H1 (cell line): ENCODE measurements at regions not wholly inside any gene's neighbourhood (a gene's known extent, or its start where the extent isn't known, plus 50 kb on each side); places are given as distances from the start of the nearest gene placed in this dataset.

Experiments used
- CTCF ChIA-PET: fragments of 300-600 bp; sonication (Branson Sonifier 250); formaldehyde crosslinking; loops from one replicate; lab custom pipeline; 2021; ENCODE audit not compliant: partially characterized antibody; lab: Charles Lee
- POLR2A ChIA-PET: fragments of 300-600 bp; sonication (Branson Sonifier 250); formaldehyde crosslinking; loops from one replicate; lab custom pipeline; 2021; ENCODE audit warnings: inconsistent platforms; ENCODE audit not compliant: partially characterized antibody; lab: Charles Lee
- DNase-seq, 2 experiments: peaks; one replicate each; pipeline versions ENCODE4 v3.0.0 to v3.0.0-alpha.2; 2010 to 2022; ENCODE audit warnings: low spot score in 2 of 2, low read depth in 1 of 2, mixed read lengths in 1 of 2
- FAIRE-seq: peaks from 2 replicates; lab custom pipeline; 2011; peaks lifted over from hg19 to GRCh38; lab: Jason Lieb, UNC
- H2AFZ ChIP-seq: 2 replicates; pipeline ENCODE4 v1.8.1; 2012; ENCODE audit warnings: low read length, inconsistent platforms
- H2AK5ac ChIP-seq: 2 replicates; pipeline ENCODE4 v1.6.1; 2013; ENCODE audit warnings: low read depth, low read length
- H2BK120ac ChIP-seq: replicated peaks from 2 replicates; pipeline ENCODE3; 2013; ENCODE audit warnings: low read depth, low read length, inconsistent platforms
- H2BK12ac ChIP-seq: 2 replicates; pipeline ENCODE4 v1.6.1; 2013; ENCODE audit warnings: low read depth, low read length
- H2BK15ac ChIP-seq: 2 replicates; pipeline ENCODE4 v1.6.1; 2013; ENCODE audit warnings: low read length
- H2BK20ac ChIP-seq: 2 replicates; pipeline ENCODE4 v1.6.1; 2013; ENCODE audit warnings: low read length
- H2BK5ac ChIP-seq: 2 replicates; pipeline ENCODE4 v1.6.1; 2013; ENCODE audit warnings: low read depth, low read length
- H3K14ac ChIP-seq: 2 replicates; pipeline ENCODE4 v1.6.1; 2013; ENCODE audit warnings: inconsistent platforms; ENCODE audit not compliant: insufficient read length
- H3K18ac ChIP-seq: 2 replicates; pipeline ENCODE4 v1.6.1; 2013; ENCODE audit warnings: low read length; ENCODE audit errors: extremely low read depth
- H3K23ac ChIP-seq: 2 replicates; pipeline ENCODE4 v1.6.1; 2013; ENCODE audit warnings: inconsistent platforms; ENCODE audit not compliant: insufficient read length
- H3K23me2 ChIP-seq: 2 replicates; pipeline ENCODE4 v1.6.1; 2013; ENCODE audit warnings: low read depth, low read length
- H3K27ac ChIP-seq: 2 replicates; pipeline ENCODE4 v1.6.1; 2011; ENCODE audit warnings: low read depth, low read length, inconsistent platforms
- H3K27me3 ChIP-seq, 4 experiments: replicated peaks in 1 of 4; 1 replicate in 1 of 4; 2 replicates in 3 of 4; pipeline versions ENCODE4 v1.6.1 to v1.8.1; 2011 to 2013; ENCODE audit warnings: low read length in 3 of 4, mild to moderate bottlenecking in 3 of 4, inconsistent platforms in 2 of 4, mixed read lengths in 2 of 4, moderate library complexity in 1 of 4; ENCODE audit not compliant: control insufficient read depth in 3 of 4, insufficient read depth in 3 of 4; ENCODE audit errors: extremely low read depth in 1 of 4
- H3K36me3 ChIP-seq, 4 experiments: 2 replicates each; pipeline versions ENCODE4 v1.6.1 to v1.8.1; 2011 to 2013; ENCODE audit warnings: mild to moderate bottlenecking in 4 of 4, low read length in 3 of 4, moderate library complexity in 2 of 4, control low read depth in 1 of 4, inconsistent platforms in 1 of 4; ENCODE audit not compliant: insufficient read depth in 4 of 4, control insufficient read depth in 2 of 4
- H3K4ac ChIP-seq: replicated peaks from 2 replicates; pipeline ENCODE3; 2013; ENCODE audit warnings: low read length, low read depth, mixed read lengths, inconsistent platforms; ENCODE audit not compliant: insufficient read length
- H3K4me1 ChIP-seq, 4 experiments: replicated peaks in 1 of 4; 1 replicate in 1 of 4; 2 replicates in 3 of 4; pipeline versions ENCODE4 v1.6.1 to v1.8.1; 2011 to 2013; ENCODE audit warnings: low read length in 3 of 4, inconsistent platforms in 2 of 4, mixed read lengths in 1 of 4; ENCODE audit not compliant: insufficient read depth in 4 of 4, control insufficient read depth in 3 of 4
- H3K4me2 ChIP-seq, 2 experiments: 2 replicates each; pipeline versions ENCODE4 v1.6.1 to v1.8.1; 2011 to 2013; ENCODE audit warnings: low read depth in 2 of 2, low read length in 2 of 2, control low read depth in 1 of 2, inconsistent platforms in 1 of 2, mild to moderate bottlenecking in 1 of 2; ENCODE audit not compliant: insufficient read depth in 1 of 2
- H3K4me3 ChIP-seq, 4 experiments: fragments of 200-600, 300-600 bp in 1 of 4; sonication (generic), shearing (Covaris generic), sonication (Bioruptor Twin) in 1 of 4; 2 replicates each; pipeline versions ENCODE4 v1.5.1 to v1.8.1; 2011 to 2016; ENCODE audit warnings: low read length in 4 of 4, low read depth in 3 of 4, control low read depth in 2 of 4, inconsistent platforms in 2 of 4, mild to moderate bottlenecking in 2 of 4, mixed read lengths in 1 of 4, moderate library complexity in 1 of 4; ENCODE audit not compliant: insufficient read depth in 2 of 4; ENCODE audit errors: extremely low read depth in 1 of 4
- H3K56ac ChIP-seq: replicated peaks from 2 replicates; pipeline ENCODE3; 2013; ENCODE audit warnings: low read depth, mild to moderate bottlenecking, mixed read lengths, low read length, inconsistent platforms; ENCODE audit not compliant: insufficient read length
- H3K79me1 ChIP-seq: 2 replicates; pipeline ENCODE4 v1.6.1; 2013; ENCODE audit warnings: low read depth, low read length, control low read depth
- H3K79me2 ChIP-seq, 2 experiments: 2 replicates each; pipeline versions ENCODE4 v1.6.1 to v1.8.1; 2012 to 2013; ENCODE audit warnings: low read length in 2 of 2, mild to moderate bottlenecking in 2 of 2, inconsistent platforms in 1 of 2; ENCODE audit not compliant: insufficient read depth in 2 of 2, control insufficient read depth in 1 of 2
- H3K9ac ChIP-seq, 4 experiments: replicated peaks in 1 of 4; 1 replicate in 1 of 4; 2 replicates in 3 of 4; pipeline versions ENCODE4 v1.6.1 to v1.8.1; 2011 to 2013; ENCODE audit warnings: low read depth in 3 of 4, low read length in 3 of 4, control low read depth in 2 of 4, mild to moderate bottlenecking in 2 of 4, moderate library complexity in 2 of 4, inconsistent platforms in 1 of 4; ENCODE audit errors: extremely low read depth in 1 of 4
- H3K9me3 ChIP-seq, 2 experiments: 2 replicates each; pipeline versions ENCODE4 v1.6.1 to v1.8.1; 2012 to 2013; ENCODE audit warnings: mild to moderate bottlenecking in 2 of 2, moderate library complexity in 2 of 2, control low read depth in 1 of 2, inconsistent platforms in 1 of 2, low read depth in 1 of 2, low read length in 1 of 2, mixed read lengths in 1 of 2; ENCODE audit not compliant: insufficient read depth in 2 of 2
- H4K20me1 ChIP-seq, 2 experiments: replicated peaks in 1 of 2; 2 replicates each; pipeline versions ENCODE3 to v1.8.1; 2011 to 2013; ENCODE audit warnings: inconsistent platforms in 2 of 2, low read length in 2 of 2, mild to moderate bottlenecking in 1 of 2; ENCODE audit not compliant: insufficient read depth in 2 of 2, control insufficient read depth in 1 of 2
- H4K5ac ChIP-seq: 2 replicates; pipeline ENCODE4 v1.6.1; 2013; ENCODE audit warnings: low read length, low read depth, mixed read lengths, inconsistent platforms; ENCODE audit not compliant: insufficient read length
- H4K8ac ChIP-seq: 2 replicates; pipeline ENCODE4 v1.8.0; 2013; ENCODE audit warnings: mild to moderate bottlenecking, moderate library complexity, low read length, inconsistent platforms; ENCODE audit not compliant: insufficient read depth; ENCODE audit errors: extremely low read depth
- H4K91ac ChIP-seq: replicated peaks from 2 replicates; pipeline ENCODE3; 2013; ENCODE audit warnings: low read length, mixed read lengths, inconsistent platforms; ENCODE audit not compliant: insufficient read length
- ATF2 ChIP-seq: IDR thresholded peaks from 2 replicates; pipeline ENCODE4 v1.6.1; 2012; ENCODE audit warnings: low read length, inconsistent platforms
- BACH1 ChIP-seq: IDR thresholded peaks from 2 replicates; pipeline ENCODE4 v1.6.1; 2012; ENCODE audit warnings: low read length, improper control_type of control experiment
- BRCA1 ChIP-seq: IDR thresholded peaks from 2 replicates; pipeline ENCODE4 v1.6.1; 2012; ENCODE audit warnings: low read depth, low read length, improper control_type of control experiment
- FOSL1 ChIP-seq: IDR thresholded peaks from 2 replicates; pipeline ENCODE4 v1.6.1; 2011; ENCODE audit warnings: mild to moderate bottlenecking, low read depth, low read length, moderate library complexity; ENCODE audit not compliant: insufficient read depth
- JUN ChIP-seq: IDR thresholded peaks from 2 replicates; pipeline ENCODE4 v1.6.1; 2011; ENCODE audit warnings: low read depth, mild to moderate bottlenecking, improper control_type of control experiment, low read length
- KDM4A ChIP-seq: IDR thresholded peaks from one replicate; pipeline ENCODE4 v1.7.1; 2012; ENCODE audit warnings: low read depth, mild to moderate bottlenecking, moderate library complexity, low read length, inconsistent platforms; ENCODE audit not compliant: severe bottlenecking
- NANOG ChIP-seq: IDR thresholded peaks from 2 replicates; pipeline ENCODE4 v1.6.1; 2011; ENCODE audit warnings: low read length, low read depth, mild to moderate bottlenecking, inconsistent platforms; ENCODE audit not compliant: insufficient read depth, poor library complexity, severe bottlenecking
- RAD21 ChIP-seq, 2 experiments: IDR thresholded peaks in 1 of 2; conservative IDR thresholded peaks in 1 of 2; 2 replicates each; pipeline ENCODE4 v1.6.1; 2011; ENCODE audit warnings: low read depth in 2 of 2, low read length in 2 of 2, improper control_type of control experiment in 1 of 2, inconsistent platforms in 1 of 2, mild to moderate bottlenecking in 1 of 2, moderate library complexity in 1 of 2
- WGBS, 2 experiments: shearing (Covaris generic) in 1 of 2; methylation state at CpG; one replicate each; pipeline versions ENCODE4 v1.1.6 to v1.1.7; 2013 to 2015; ENCODE audit warnings: low lambda C conversion rate in 2 of 2, mixed read lengths in 2 of 2, inconsistent platforms in 1 of 2, low coverage in 1 of 2, missing lambda C conversion rate in 1 of 2; ENCODE audit not compliant: insufficient replicate concordance in 2 of 2, insufficient coverage in 1 of 2, insufficient read length in 1 of 2; ENCODE audit errors: extremely low coverage in 1 of 2, missing lambda C conversion rate in 1 of 2; 5-methylcytosine and 5-hydroxymethylcytosine counted together

GRCh38 chr10:10850214-10850613 is 167.5 kb upstream of the CELF2 start:
- Histone ChIP-seq H3K9me3 (no peaks in the 10 kb centered on the region), H3K79me2 (no peaks in the 10 kb centered on the region), H3K14ac (no peak overlapping the region), H3K79me1 (no peaks in the 10 kb centered on the region), H3K27ac (no peak overlapping the region), H3K27me3 (0 out of 7 replicates have a peak, but pooled peaks cover 0 to 2% (median 0%) of the 10 kb centered on the region in 4 experiments), H3K4ac (no peak overlapping the region), H3K4me2 (no peak overlapping the region), H4K91ac (no peak overlapping the region), H3K4me1 (no peaks in the 10 kb centered on the region), H3K4me3 (no peak overlapping the region), H2BK120ac (no peak overlapping the region), H2BK5ac (no peak overlapping the region), H3K23ac (no peak overlapping the region), H2AFZ (no peak overlapping the region), H3K36me3 (no peaks in the 10 kb centered on the region), H4K5ac (no peak overlapping the region), H2BK12ac (no peak overlapping the region), H3K9ac (no peak overlapping the region), H4K8ac (no peak overlapping the region), H3K56ac (no peak overlapping the region), H3K23me2 (no peaks in the 10 kb centered on the region), H3K18ac (no peak overlapping the region), H4K20me1 (no peaks in the 10 kb centered on the region), H2AK5ac (no peak overlapping the region), H2BK20ac (no peak overlapping the region), H2BK15ac (no peak overlapping the region)
- ChIA-PET CTCF (interaction anchor here (0.6 to 0.7 kb wide), 2 partner anchors 154 to 436 kb away, joined by 4 to 5 read pairs; no protein-coding TSS in a partner anchor), POLR2A (no interaction called here)
- DNase-seq (no peak), FAIRE-seq (no peak)
- 93% methylated on average over 3 of the region's 3 CpGs; no CpG with 5 or more reads in 1 of the 2 experiments for WGBS, 2 experiments
- TF ChIP-seq FOSL1 (no peak), BRCA1 (no peak), KDM4A (no peak), BACH1 (no peak), JUN (no peak), ATF2 (no peak), RAD21 (IDR thresholded peaks at IDR 0.05 in 1 of 2, conservative IDR thresholded peaks at IDR 0.05 in 1 of 2; ENCODE audit: low read depth in 2 of 2, low read length in 2 of 2) (no peak), NANOG (no peak)
